ENCODE measurements at regions not wholly inside any gene's neighbourhood (a gene's known extent, or its start where the extent isn't known, plus 50 kb on each side); places are given as distances from the start of the nearest gene placed in this dataset.
"Not testable (repeated sequence)": the region's sequence is repeated elsewhere in the genome, so short reads cannot be mapped to it uniquely, and the experiment has no call there.

DNA sequence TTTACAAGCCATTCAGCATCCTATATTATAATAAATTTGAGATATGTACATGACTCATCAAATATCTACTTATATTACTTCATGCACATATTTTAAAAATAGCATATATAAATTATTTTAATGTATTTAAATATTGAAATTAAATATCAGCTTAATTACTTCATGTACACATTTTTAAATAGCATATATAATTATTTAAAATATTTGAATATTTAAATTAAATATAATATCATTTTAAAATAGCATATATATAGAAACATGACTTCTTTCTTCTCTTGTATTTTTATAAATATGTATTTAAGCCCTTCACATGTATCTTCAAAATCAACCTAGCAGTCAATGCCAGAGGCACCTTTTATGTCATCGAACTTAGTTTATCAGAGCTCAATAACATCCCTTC, 298.8 kb upstream of the DSEL start:
- Mint-ChIP-seq H3K4me3 (no peak overlapping the region), H3K36me3 (no peaks in the 10 kb centered on the region), H3K9me3 (no peaks in the 10 kb centered on the region), H3K4me1 (no peaks in the 10 kb centered on the region), H3K27ac (no peak overlapping the region)
- DNase-seq (ENCODE audit: low spot score in 2 of 2) (no peak), ATAC-seq (no peak)

DNA sequence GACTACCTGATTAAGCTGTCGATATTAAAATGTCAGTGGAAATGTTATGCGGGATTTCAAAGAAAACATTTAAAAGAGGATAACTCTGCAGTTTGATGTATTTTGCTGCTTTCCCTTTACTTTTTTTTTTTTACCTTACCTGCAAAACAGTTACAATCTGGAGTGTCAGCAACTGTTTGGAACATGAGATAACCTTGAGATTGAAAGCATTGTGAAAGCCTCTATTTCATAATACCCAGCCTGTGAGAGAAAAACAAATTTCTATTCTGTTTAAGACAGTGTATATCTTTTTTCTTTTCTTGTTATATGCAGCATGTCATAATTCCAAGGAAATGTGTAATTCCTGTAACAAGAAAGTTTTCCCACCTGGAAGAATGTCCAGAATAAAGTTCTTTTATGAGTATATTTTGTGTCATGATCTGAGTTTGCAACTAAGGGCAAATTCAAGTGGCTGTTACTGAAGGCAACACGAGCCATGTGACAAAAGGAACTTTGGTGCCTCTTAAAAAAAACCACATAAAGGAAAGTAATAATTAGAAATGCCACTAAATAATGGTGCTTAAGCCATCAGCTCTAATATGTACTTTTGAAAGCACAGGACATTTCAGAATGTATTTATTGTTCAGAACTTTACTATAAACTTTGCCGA, 297.0 kb upstream of the DSEL start:
- H3K4me3 Mint-ChIP-seq = no peak overlapping the region
- no peak for ATAC-seq
- DNase-seq (ENCODE audit: low spot score in 2 of 2) = no peak

DNA sequence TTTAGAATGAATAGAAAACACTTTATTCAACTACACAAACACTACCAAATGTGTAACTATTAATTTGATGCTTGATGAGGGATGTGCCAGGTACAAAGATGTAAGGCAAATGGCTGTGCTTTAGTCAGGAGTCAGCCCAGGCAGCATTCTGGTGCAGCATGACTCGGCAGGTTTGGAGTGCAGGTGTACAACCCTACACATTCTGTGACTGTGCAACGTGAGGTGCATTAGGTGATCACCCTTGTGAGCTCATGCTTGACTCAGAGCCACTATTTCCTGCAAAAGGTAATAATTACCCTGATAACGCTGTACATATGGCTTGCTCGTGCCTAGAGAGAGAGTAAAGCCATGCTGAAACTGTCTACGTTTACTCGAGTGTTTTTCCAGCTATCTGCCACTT, 288.7 kb upstream of the DSEL start:
- DNase-seq (ENCODE audit: low spot score in 2 of 2) = no peak
- no peaks in the 10 kb centered on the region for H3K4me1 Mint-ChIP-seq
- H3K4me3 Mint-ChIP-seq = no peak overlapping the region
- H3K9me3 Mint-ChIP-seq = no peaks in the 10 kb centered on the region
- H3K36me3 Mint-ChIP-seq = no peaks in the 10 kb centered on the region
- no peak overlapping the region for H3K27ac Mint-ChIP-seq
- ATAC-seq = no peak

More for the DNA sequence above, 297.0 kb upstream of the DSEL start:
- H3K27ac Mint-ChIP-seq = no peak overlapping the region
- H3K36me3 Mint-ChIP-seq = no peaks in the 10 kb centered on the region
- H3K4me1 Mint-ChIP-seq = no peaks in the 10 kb centered on the region
- no peaks in the 10 kb centered on the region for H3K9me3 Mint-ChIP-seq

DNA sequence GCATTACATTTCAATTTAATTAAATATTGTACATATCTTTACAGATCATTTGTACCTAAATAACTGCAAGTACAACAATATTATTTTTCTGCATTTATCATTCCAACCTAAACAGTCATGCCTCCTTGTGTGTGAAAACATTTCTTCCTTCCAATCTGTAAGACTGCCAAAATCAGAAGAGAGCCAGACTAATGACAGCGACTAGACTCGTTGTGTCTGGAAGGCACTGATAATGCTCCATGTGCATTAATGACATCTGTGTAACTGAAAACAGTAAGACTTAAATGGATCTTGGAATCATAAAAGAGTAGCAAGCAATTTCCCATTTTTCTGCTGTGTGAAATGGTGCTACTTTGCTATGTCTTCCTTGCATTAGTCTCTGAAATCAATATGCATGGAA, 278.0 kb upstream of the DSEL start:
- Mint-ChIP-seq H3K9me3 (peaks cover under 1% of the 10 kb centered on the region), H3K4me3 (no peak overlapping the region), H3K36me3 (no peaks in the 10 kb centered on the region), H3K4me1 (no peaks in the 10 kb centered on the region), H3K27ac (no peak overlapping the region)
- no peak for DNase-seq (ENCODE audit: low spot score in 2 of 2)
- ATAC-seq = no peak

DNA sequence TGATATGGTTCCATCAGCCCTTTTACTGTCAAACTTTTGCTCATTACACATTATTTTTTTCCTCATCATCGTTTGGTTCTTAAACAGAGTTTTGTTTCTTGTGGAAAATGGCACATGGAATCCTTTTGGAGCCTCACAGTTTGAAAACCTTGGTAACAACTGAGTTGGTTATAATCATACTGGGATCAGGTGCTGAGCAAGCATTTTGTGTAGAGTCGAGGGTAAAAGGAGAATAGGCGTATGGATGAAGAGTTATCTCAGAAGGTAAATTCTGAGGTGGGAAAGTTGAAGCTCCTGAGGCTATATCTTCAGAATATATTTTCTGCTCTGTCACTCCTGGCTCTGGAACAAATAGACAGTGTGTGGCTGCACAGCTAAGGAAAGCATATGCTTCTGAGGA, 274.0 kb upstream of the DSEL start:
- no peak for DNase-seq (ENCODE audit: low spot score in 2 of 2)
- H3K36me3 Mint-ChIP-seq = no peaks in the 10 kb centered on the region
- H3K4me1 Mint-ChIP-seq = no peaks in the 10 kb centered on the region
- H3K27ac Mint-ChIP-seq = no peak overlapping the region
- no peak for ATAC-seq
- H3K9me3 Mint-ChIP-seq = peaks cover 3% of the 10 kb centered on the region
- H3K4me3 Mint-ChIP-seq = no peak overlapping the region

DNA sequence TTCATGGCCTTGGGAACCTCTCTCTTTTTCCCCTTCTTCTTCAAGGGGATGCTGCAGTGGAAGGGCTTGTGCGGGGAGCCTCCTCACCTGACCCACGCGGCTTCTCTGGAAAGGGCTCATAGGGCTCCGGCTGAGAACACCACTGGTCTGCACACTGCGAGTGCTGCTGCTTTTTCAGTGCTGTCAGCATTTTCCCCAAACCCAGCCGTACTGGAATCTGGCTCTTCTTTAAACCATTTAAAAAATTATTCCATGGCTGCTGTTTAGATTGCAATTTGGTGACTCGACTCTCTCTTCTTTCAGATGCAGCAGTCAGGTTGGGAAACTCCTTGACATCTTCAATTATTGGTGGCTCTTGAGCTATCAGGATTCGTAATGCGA, 272.6 kb upstream of the DSEL start:
- Mint-ChIP-seq H3K36me3 (no peaks in the 10 kb centered on the region), H3K4me1 (no peaks in the 10 kb centered on the region), H3K27ac (no peak overlapping the region)

DNA sequence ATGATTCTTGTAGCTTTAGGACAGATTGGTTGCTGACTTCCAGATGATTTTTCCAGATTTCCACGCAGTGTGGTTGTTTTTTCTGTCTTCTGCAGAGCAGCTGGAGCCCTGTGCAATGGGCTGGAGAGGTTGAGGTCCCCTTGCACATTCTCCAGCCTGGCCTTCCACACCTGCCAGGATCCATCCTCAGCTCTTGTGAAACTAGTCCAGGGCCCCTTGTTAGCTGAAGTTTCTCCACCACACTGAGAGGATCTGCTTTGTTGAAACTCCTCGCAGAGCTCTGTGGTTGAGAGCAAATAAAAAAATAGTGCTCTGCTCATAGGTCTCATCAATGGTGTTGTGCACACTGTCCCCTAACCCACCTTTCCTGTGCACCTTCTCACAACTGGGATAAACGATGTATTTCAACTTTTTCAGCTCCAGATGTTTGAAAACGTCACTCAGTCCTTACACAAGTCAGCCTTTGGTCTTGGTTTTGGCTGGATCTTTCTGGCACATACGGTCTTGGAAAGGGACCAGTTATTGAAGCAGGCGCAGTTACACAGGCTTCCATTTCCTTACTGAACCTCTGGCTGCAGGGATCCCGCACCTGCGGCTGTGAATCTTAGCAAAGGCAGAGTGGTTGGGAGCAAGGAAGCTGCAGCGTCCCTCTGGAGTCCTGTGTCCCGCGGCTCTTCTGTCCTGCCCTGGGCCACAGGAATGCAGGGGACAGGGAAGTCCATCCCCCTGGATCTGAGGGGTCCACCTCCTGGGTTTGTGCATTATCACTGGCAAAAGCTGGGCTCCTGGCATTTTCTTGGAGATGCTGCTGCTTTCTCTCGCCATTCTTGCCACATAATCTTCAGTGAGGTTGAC, 272.0 kb upstream of the DSEL start:
- H3K4me3 Mint-ChIP-seq = no peak overlapping the region
- DNase-seq (ENCODE audit: low spot score in 2 of 2) = no peak
- no peaks in the 10 kb centered on the region for H3K36me3 Mint-ChIP-seq
- no peak overlapping the region for H3K27ac Mint-ChIP-seq
- no peaks in the 10 kb centered on the region for H3K4me1 Mint-ChIP-seq
- peak; percentile 24 for ATAC-seq
- H3K9me3 Mint-ChIP-seq = peaks cover 3% of the 10 kb centered on the region

More for the DNA sequence above, 272.6 kb upstream of the DSEL start:
- H3K4me3 Mint-ChIP-seq = no peak overlapping the region
- H3K9me3 Mint-ChIP-seq = peaks cover 3% of the 10 kb centered on the region
- DNase-seq (ENCODE audit: low spot score in 2 of 2) (no peak), ATAC-seq (peak; percentile 31)

DNA sequence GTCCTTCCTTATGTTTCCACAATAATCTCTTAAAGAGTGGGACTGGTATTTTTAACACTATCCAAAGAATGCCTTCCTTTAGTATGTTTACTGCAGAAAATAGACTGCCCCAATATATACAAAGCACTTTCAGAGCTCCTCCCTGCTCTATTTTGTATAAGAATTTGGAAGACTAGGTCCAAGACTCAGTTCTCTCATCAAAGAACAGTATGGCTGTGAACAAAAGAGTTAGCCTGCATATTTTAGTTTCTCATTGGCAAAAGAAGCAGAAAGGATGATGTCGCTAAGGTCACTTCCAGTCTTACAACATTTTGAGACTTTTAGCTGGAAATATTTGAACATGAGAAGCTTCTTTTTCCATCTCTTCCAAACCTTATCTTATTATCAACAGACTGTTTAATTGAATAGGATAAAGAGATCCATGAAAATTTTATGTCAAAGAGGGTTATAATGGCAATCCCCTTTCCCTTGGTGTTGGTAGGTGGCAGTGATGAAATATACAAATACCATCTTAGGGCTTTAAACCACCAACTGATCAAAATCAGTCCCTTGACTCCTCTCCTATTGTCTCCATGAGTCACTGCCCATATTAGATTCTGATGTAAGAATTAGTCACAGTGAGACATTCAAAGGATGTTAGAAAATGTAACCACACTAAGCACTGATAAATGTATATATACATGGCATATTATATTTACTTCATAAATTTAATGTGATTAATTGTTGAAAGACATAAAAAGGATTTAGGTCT, 266.9 kb upstream of the DSEL start:
- no peak overlapping the region for H3K4me3 Mint-ChIP-seq
- no peaks in the 10 kb centered on the region for H3K4me1 Mint-ChIP-seq
- no peaks in the 10 kb centered on the region for H3K36me3 Mint-ChIP-seq
- DNase-seq (ENCODE audit: low spot score in 2 of 2) (no peak), ATAC-seq (peak; percentile 97)
- no peak overlapping the region for H3K27ac Mint-ChIP-seq
- no peaks in the 10 kb centered on the region for H3K9me3 Mint-ChIP-seq

DNA sequence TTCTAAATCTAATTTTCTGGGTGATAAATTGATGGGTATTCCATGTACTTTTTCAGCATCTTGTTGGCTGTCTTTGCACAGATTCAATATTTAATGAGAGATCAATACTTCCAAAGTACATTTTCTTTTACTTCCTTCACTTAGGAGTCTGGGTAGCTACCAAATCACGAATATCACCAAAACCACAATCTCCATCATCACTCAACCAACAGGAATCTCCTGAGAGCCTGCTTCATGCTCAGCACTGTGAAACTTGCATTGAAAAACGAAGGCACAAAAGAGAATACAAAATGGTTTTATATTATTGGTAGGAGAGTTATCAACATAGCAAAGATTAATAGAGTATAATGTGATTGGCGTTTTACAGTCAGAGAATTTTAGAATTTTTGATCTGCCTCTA, 261.5 kb upstream of the DSEL start:
- Mint-ChIP-seq H3K36me3 (no peaks in the 10 kb centered on the region), H3K4me1 (no peaks in the 10 kb centered on the region), H3K4me3 (no peak overlapping the region), H3K9me3 (no peaks in the 10 kb centered on the region), H3K27ac (no peak overlapping the region)
- ATAC-seq (no peak), DNase-seq (ENCODE audit: low spot score in 2 of 2) (no peak)

DNA sequence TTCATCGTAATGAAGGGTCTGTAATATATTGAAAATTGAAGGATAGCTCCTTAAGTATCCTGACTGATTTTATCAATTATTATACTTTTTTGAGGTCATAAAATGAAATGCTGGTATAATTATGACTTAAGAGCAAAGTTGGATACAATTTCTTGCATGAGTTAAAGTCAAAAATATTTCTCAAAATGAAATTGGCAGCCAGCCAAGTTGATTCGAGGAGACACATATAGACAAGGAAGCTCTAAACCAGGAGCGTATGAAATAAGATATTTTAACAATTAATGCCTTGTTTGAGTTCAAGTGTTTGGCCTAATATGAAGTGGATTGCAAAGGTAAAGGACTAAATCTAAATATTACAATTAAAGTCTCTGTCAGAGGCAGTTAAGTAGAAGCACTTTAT, 260.4 kb upstream of the DSEL start:
- H3K4me1 Mint-ChIP-seq = no peaks in the 10 kb centered on the region
- DNase-seq (ENCODE audit: low spot score in 2 of 2) (no peak), ATAC-seq (no peak)
- H3K4me3 Mint-ChIP-seq = no peak overlapping the region
- no peak overlapping the region for H3K27ac Mint-ChIP-seq
- no peaks in the 10 kb centered on the region for H3K36me3 Mint-ChIP-seq
- H3K9me3 Mint-ChIP-seq = no peaks in the 10 kb centered on the region

DNA sequence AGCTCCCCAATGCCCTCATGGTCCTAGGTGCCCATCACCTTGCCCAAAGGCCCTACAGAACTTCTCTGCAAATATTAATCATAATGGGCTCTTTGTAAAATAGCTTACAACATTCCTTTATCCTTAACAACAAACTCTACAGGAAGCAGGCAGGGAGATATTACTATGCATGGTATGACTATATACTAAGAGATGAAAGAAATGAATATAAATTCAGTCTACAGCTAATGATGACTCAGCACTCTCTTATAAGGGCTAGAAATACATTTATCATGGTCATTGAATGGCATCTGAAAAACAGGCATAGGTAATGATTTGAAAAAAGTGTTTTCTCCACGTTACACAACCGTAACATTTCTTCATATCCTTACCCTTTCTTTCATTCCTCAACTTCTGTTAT, 254.8 kb upstream of the DSEL start:
- no peak for DNase-seq (ENCODE audit: low spot score in 2 of 2)
- no peak overlapping the region for H3K4me3 Mint-ChIP-seq
- no peaks in the 10 kb centered on the region for H3K4me1 Mint-ChIP-seq
- ATAC-seq = peak; percentile 43
- no peaks in the 10 kb centered on the region for H3K9me3 Mint-ChIP-seq
- H3K36me3 Mint-ChIP-seq = no peaks in the 10 kb centered on the region
- H3K27ac Mint-ChIP-seq = no peak overlapping the region

DNA sequence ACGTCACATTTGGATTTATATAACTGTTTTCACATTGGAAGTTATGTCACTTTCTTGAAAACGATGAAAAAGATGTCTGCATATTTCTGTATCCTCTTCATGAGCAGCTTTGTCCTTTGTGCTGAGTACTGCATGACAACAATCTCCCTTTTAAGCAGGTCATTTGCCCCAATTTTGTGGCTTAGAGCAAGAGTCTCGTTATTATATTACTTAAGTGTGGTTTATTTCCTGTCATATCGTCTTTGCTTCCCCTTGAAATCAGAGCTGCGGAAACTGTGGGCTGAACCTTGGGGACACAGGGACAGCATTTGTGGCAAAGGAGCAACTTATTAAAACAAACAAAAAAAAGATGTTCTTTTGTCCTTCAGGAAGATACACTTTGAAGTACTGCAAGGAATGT, 254.0 kb upstream of the DSEL start:
- DNase-seq (ENCODE audit: low spot score in 2 of 2) (no peak), ATAC-seq (no peak)
- Mint-ChIP-seq H3K27ac (no peak overlapping the region), H3K9me3 (no peaks in the 10 kb centered on the region), H3K4me1 (no peaks in the 10 kb centered on the region), H3K36me3 (no peaks in the 10 kb centered on the region), H3K4me3 (no peak overlapping the region)

DNA sequence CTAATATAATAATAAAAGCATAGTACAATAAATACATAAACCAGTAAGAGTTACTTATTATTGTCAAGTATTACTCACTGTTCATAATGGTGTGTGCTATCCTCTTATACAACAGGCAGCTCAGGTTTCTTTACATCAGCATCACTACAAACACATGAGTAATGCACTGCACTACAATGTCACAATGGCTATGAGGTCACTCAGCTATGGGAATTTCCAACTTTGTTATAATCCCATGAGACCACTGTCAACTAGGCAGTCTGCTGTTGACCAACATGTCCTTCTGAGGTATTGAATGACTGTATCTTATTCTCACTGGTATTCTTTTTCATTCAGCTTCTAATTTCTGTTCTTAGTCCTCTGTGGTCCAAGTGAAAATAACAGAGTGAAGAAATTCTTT, 250.4 kb upstream of the DSEL start:
- Mint-ChIP-seq H3K9me3 (no peaks in the 10 kb centered on the region), H3K4me3 (no peak overlapping the region), H3K27ac (no peak overlapping the region), H3K36me3 (no peaks in the 10 kb centered on the region), H3K4me1 (no peaks in the 10 kb centered on the region)
- ATAC-seq = peak; percentile 84
- no peak for DNase-seq (ENCODE audit: low spot score in 2 of 2)

DNA sequence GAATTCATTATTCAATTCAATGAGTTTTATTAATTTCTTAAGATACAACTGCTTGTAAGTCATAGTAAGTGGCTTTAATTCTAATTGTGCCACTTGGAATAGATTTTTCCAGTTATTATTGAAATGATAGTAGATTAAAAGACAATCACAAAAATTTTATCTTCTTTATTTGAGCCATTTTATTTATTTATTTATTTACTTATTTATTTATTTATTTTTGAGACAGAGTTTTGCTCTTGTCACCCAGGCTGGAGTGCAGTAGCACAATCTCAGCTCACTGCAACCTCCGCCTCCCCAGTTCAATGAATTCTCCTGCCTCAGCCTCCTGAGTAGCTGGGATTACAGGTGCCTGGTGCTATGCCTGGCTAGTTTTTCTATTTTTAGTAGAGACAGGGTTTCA, 235.7 kb upstream of the DSEL start:
- ATAC-seq; H3K27ac Mint-ChIP-seq; H3K4me3 Mint-ChIP-seq; H3K36me3 Mint-ChIP-seq; H3K4me1 Mint-ChIP-seq; H3K9me3 Mint-ChIP-seq; DNase-seq (ENCODE audit: low spot score in 2 of 2): not testable (repeated sequence)

DNA sequence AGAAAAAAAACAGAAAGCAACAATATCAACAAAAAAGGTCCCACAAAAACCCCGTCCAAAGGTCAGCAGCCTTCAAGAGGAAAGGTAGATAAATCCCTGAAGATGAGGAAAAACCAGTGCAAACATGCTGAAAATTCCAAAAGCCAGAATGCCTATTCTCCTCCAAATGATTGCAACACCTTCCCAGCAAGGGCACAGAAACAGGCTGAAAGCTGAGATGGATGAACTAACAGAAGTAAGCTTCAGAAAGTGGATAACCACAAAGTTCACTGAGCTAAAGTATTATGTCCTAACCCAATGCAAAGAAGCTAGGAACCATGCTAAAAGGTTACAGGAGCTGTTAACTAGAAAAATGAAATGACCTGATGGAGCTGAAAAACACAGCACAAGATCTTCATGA, 226.4 kb upstream of the DSEL start:
- peaks cover 13% of the 10 kb centered on the region for H3K9me3 Mint-ChIP-seq
- no peak overlapping the region for H3K27ac Mint-ChIP-seq
- ATAC-seq (no peak), DNase-seq (ENCODE audit: low spot score in 2 of 2) (no peak)
- no peaks in the 10 kb centered on the region for H3K36me3 Mint-ChIP-seq
- H3K4me1 Mint-ChIP-seq = no peaks in the 10 kb centered on the region
- H3K4me3 Mint-ChIP-seq = no peak overlapping the region

DNA sequence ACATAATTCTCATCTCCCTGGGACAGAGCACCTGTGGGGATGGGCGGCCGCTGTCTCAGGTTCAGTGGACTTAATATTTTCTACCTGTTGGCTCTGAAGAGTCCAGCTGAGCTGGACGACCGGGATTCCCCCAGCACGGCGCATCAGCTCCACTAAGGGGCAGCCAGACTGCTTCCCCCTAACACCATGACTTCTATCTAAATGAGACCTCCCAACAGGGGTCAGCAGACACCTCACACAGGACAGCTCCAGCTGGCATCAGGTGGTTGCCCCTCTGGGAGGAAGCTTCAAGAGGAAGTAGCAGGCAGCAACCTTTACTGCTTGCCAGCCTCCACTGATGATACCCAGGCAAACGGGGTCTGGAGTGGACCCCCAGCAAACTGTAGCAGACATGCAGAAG, 226.0 kb upstream of the DSEL start:
- Mint-ChIP-seq H3K27ac (no peak overlapping the region), H3K9me3 (peaks cover 13% of the 10 kb centered on the region)

More for the DNA sequence above, 226.0 kb upstream of the DSEL start:
- no peaks in the 10 kb centered on the region for H3K4me1 Mint-ChIP-seq
- no peaks in the 10 kb centered on the region for H3K36me3 Mint-ChIP-seq
- no peak for ATAC-seq
- H3K4me3 Mint-ChIP-seq = no peak overlapping the region
- no peak for DNase-seq (ENCODE audit: low spot score in 2 of 2)
